Activated naive CD8-positive, alpha-beta T cell treated with anti-CD3 and anti-CD28 coated beads, Interleukin-2, amount 50 U/mL, for 24 hours (primary cell): ENCODE measurements at regions not wholly inside any gene's neighbourhood (a gene's known extent, or its start where the extent isn't known, plus 50 kb on each side); places are given as distances from the start of the nearest gene placed in this dataset.

ENCODE experiments used
- ATAC-seq: fragments of 150-1000 bp; cut with Tn5 transposase; one replicate; pipeline ENCODE4 v1.10.0; 2021
- DNase-seq: peaks from one replicate; pipeline ENCODE4 v3.0.0; 2021
- H3K27ac Mint-ChIP-seq: one replicate; pipeline ENCODE4 v1.8.0; 2021; ENCODE audit warnings: mild to moderate bottlenecking, mixed read lengths
- H3K27me3 Mint-ChIP-seq: one replicate; pipeline ENCODE4 v1.8.0; 2021; ENCODE audit warnings: mixed read lengths
- H3K36me3 Mint-ChIP-seq: one replicate; pipeline ENCODE4 v1.8.0; 2021; ENCODE audit warnings: low read depth, mixed read lengths
- H3K4me1 Mint-ChIP-seq: one replicate; pipeline ENCODE4 v1.8.0; 2021; ENCODE audit warnings: mixed read lengths
- H3K4me3 Mint-ChIP-seq: one replicate; pipeline ENCODE4 v1.8.0; 2021; ENCODE audit warnings: mild to moderate bottlenecking, moderate library complexity, mixed read lengths
- H3K9me3 Mint-ChIP-seq: one replicate; pipeline ENCODE4 v1.8.0; 2021; ENCODE audit warnings: mixed read lengths

DNA sequence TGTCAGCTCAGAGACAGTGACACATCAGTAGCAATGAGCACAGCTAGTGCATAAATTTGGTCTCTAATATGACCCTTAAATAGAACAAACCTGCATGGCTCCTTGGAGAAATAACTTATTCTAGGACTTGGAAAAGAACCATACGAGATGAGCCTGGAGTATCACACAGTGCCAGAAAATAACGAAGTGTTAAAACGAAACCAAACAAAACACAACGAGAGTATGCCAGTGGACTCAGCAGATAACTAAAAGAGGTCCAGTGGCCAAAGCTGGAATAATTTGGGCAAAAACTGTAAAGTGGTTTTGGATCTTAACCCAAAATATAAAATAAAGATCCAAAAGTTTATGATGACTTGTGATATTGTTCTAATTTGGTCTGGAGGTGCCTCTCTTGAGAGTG lies 1599.0 kb upstream of the LRRTM1 start:
- no peaks in the 10 kb centered on the region for H3K27me3 Mint-ChIP-seq
- no peak overlapping the region for H3K4me3 Mint-ChIP-seq
- H3K27ac Mint-ChIP-seq = no peak overlapping the region
- peaks cover 16% of the 10 kb centered on the region for H3K9me3 Mint-ChIP-seq
- DNase-seq (no peak), ATAC-seq (no peak)
- no peaks in the 10 kb centered on the region for H3K36me3 Mint-ChIP-seq
- H3K4me1 Mint-ChIP-seq = no peaks in the 10 kb centered on the region

GRCh38 chr2:81901017-81901416 lies 1596.5 kb upstream of the LRRTM1 start:
- Mint-ChIP-seq H3K4me1 (no peaks in the 10 kb centered on the region), H3K27me3 (no peaks in the 10 kb centered on the region), H3K27ac (no peak overlapping the region), H3K36me3 (no peaks in the 10 kb centered on the region), H3K9me3 (peaks cover 20% of the 10 kb centered on the region), H3K4me3 (no peak overlapping the region)
- ATAC-seq = no peak
- no peak for DNase-seq

DNA sequence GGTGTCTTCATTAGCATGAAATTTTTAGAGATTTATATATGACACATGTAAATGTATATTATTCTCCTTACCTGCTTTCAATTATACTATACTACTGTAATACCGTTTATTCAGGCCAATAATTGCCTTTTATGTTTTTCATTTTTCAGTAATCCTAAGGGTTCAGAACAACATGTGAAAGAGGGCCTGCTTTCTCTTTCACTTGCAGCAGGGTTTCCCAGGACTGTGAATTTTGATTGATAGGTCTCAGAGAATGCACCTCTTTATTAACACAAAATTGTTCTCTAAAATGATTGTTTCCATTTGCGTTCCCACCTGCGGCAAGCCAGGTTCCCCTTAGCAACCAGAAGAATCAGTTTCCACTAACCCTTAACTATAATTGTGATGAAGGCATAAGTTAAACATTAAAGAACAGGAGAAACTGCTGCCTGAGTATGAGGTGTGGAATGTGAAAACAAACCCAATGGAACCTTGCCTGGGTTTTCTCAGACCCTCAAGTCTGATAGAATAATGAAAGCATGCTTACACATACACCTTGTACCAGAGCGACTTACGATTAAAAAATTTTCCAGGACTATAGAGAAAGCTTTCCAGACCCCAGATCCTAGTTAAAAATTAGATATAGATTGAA lies 1591.2 kb upstream of the LRRTM1 start:
- no peak overlapping the region for H3K27ac Mint-ChIP-seq
- H3K9me3 Mint-ChIP-seq = peaks cover 14% of the 10 kb centered on the region
- H3K4me1 Mint-ChIP-seq = no peaks in the 10 kb centered on the region
- H3K36me3 Mint-ChIP-seq = no peaks in the 10 kb centered on the region
- H3K27me3 Mint-ChIP-seq = no peaks in the 10 kb centered on the region
- DNase-seq = no peak
- ATAC-seq = no peak
- H3K4me3 Mint-ChIP-seq = no peak overlapping the region

DNA sequence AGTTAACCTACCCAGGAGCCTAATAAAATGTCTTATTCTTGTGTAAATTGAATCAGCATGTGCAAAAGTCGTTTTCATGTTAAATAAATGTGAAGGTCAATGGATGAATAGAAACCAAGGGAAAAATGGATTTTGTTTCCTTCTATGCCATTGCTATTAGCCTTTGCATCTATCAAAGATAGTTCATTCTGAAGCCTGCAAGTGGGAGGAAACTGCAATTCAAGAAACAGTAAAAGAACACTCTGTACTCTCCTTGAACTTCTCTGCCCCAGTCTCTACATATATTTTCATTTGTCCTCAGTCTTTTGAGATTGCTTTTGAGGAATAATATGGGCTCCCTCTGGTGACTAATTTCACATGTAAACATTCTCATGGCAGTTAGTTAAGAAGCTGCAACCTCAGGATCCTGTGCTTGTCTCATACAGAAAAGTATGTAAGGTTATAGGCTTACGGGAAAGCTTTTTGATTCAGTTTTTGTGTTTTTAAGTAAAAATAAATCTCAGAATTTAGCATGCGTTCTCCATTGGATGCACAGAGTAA lies 1590.0 kb upstream of the LRRTM1 start:
- ATAC-seq (no peak), DNase-seq (no peak)
- Mint-ChIP-seq H3K4me3 (no peak overlapping the region), H3K27ac (no peak overlapping the region), H3K27me3 (no peaks in the 10 kb centered on the region), H3K4me1 (no peaks in the 10 kb centered on the region), H3K36me3 (no peaks in the 10 kb centered on the region), H3K9me3 (peaks cover 12% of the 10 kb centered on the region)

DNA sequence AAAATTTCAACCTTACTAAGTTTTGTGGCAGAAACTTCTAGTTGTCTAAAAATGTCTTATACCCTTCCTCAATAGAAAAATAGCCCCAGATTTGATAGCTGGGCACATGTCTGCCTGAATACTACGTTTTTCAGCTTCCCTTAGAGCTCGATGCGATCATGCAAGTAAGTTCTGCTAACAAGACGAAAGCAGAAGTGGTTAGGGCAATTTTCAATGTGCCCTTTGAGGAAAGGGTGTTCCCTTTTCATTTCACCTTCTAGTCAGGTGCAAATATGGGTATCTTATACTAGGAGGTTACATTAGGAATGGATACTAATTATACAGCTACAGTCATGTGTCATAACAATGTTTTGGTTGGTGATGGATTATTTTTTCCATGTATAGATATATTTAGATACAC lies 1572.1 kb upstream of the LRRTM1 start:
- Mint-ChIP-seq H3K9me3 (peaks cover 21% of the 10 kb centered on the region), H3K4me1 (no peaks in the 10 kb centered on the region), H3K36me3 (no peaks in the 10 kb centered on the region), H3K27ac (no peak overlapping the region), H3K27me3 (no peaks in the 10 kb centered on the region), H3K4me3 (no peak overlapping the region)
- DNase-seq (no peak), ATAC-seq (no peak)

DNA sequence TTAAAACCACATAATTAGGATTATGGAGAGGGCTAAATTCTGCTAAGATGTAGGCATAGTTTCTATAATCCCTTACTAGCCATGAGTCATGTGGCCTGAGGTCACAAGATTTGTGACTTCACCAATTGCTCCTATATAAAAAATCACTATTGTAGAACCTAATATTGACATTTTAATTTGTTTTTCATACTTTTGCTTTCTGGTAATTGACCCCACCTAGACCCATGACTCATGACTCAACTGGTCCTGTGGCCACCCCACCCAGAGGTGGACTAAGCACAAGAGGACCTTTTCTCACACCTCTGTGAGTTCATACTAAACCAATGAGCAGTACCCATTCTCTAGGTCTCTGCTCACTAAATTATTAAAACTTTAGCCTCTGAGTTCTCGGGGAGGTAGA lies 1567.5 kb upstream of the LRRTM1 start:
- H3K27me3 Mint-ChIP-seq = no peaks in the 10 kb centered on the region
- no peak overlapping the region for H3K4me3 Mint-ChIP-seq
- peaks cover 22% of the 10 kb centered on the region for H3K9me3 Mint-ChIP-seq
- ATAC-seq (no peak), DNase-seq (no peak)
- no peak overlapping the region for H3K27ac Mint-ChIP-seq
- peaks cover 2% of the 10 kb centered on the region for H3K36me3 Mint-ChIP-seq
- H3K4me1 Mint-ChIP-seq = no peaks in the 10 kb centered on the region

GRCh38 chr2:81870119-81870518 lies 1565.6 kb upstream of the LRRTM1 start:
- ATAC-seq = no peak
- peaks cover 27% of the 10 kb centered on the region for H3K9me3 Mint-ChIP-seq
- H3K36me3 Mint-ChIP-seq = peaks cover 2% of the 10 kb centered on the region
- DNase-seq = no peak
- H3K27me3 Mint-ChIP-seq = no peaks in the 10 kb centered on the region
- no peak overlapping the region for H3K27ac Mint-ChIP-seq
- no peak overlapping the region for H3K4me3 Mint-ChIP-seq
- no peaks in the 10 kb centered on the region for H3K4me1 Mint-ChIP-seq

DNA sequence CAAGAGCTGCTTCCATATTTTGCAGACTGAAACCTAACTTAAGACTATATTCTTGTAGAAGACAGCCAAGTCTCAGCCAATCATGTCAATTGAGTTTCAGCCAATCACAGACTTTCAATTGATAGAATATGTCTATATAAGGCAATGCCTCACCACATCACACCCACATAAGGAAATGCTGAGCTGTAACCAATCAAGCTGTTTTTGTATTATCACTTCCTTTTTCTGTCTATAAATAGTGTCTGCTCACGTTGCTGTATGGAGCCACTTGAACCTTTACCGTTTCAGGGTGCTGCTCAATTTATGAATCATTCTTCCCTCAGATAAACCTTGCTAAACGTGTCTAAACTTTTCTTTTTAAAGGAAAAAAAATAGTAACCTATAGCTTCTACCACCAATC lies 1554.4 kb upstream of the LRRTM1 start:
- DNase-seq = no peak
- Mint-ChIP-seq H3K4me1 (no peaks in the 10 kb centered on the region), H3K4me3 (no peak overlapping the region), H3K36me3 (no peaks in the 10 kb centered on the region), H3K9me3 (peaks cover 30% of the 10 kb centered on the region), H3K27ac (no peak overlapping the region), H3K27me3 (no peaks in the 10 kb centered on the region)
- ATAC-seq = no peak

DNA sequence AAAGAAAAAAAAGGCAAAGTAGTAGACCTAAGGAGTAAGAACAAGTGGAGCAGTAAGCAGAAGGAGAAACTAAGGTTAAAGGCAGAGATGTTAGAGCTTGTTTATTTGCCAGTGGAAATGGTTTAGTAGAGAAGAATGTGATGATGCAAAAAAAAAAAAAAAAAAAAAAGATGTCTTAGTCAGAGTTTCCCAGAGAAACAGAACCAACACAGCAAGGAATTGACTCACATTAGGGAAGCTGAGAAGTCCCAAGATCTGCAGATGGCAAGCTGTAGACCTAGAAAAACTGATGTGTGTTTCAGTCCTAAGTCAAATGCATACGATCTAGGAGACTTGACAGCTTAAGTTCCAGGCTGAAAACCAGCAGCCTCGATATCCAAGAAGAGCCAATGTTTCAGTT lies 1548.8 kb upstream of the LRRTM1 start:
- no peak overlapping the region for H3K27ac Mint-ChIP-seq
- no peaks in the 10 kb centered on the region for H3K36me3 Mint-ChIP-seq
- DNase-seq (no peak), ATAC-seq (no peak)
- H3K4me1 Mint-ChIP-seq = no peaks in the 10 kb centered on the region
- no peaks in the 10 kb centered on the region for H3K27me3 Mint-ChIP-seq
- H3K4me3 Mint-ChIP-seq = no peak overlapping the region
- H3K9me3 Mint-ChIP-seq = peaks cover 20% of the 10 kb centered on the region

DNA sequence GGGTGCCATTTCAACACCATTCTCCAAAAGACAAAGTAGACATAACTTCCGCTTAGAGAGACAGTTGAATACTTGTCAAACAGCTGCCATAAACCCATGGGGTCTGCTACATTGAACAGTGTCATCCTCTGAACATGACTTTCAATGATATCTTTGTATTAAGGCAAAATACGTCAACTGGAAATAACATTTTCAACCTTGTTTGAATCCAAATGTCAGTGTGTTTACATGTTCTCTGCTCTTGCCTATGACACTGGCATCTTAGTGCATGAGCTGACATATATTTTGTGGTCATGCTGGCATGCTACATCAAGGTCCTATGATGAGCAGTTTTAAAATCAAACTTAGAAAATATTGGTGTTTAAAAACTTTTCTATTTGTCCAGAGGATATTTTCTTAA lies 1548.1 kb upstream of the LRRTM1 start:
- Mint-ChIP-seq H3K27ac (no peak overlapping the region), H3K27me3 (no peaks in the 10 kb centered on the region), H3K4me1 (no peaks in the 10 kb centered on the region), H3K4me3 (no peak overlapping the region), H3K36me3 (no peaks in the 10 kb centered on the region), H3K9me3 (peaks cover 18% of the 10 kb centered on the region)
- ATAC-seq (no peak), DNase-seq (no peak)

GRCh38 chr2:81839780-81840179 lies 1535.2 kb upstream of the LRRTM1 start:
- ATAC-seq = no peak
- H3K27ac Mint-ChIP-seq = no peak overlapping the region
- no peaks in the 10 kb centered on the region for H3K4me1 Mint-ChIP-seq
- H3K4me3 Mint-ChIP-seq = no peak overlapping the region
- DNase-seq = no peak
- no peaks in the 10 kb centered on the region for H3K27me3 Mint-ChIP-seq
- peaks cover 9% of the 10 kb centered on the region for H3K9me3 Mint-ChIP-seq
- no peaks in the 10 kb centered on the region for H3K36me3 Mint-ChIP-seq

DNA sequence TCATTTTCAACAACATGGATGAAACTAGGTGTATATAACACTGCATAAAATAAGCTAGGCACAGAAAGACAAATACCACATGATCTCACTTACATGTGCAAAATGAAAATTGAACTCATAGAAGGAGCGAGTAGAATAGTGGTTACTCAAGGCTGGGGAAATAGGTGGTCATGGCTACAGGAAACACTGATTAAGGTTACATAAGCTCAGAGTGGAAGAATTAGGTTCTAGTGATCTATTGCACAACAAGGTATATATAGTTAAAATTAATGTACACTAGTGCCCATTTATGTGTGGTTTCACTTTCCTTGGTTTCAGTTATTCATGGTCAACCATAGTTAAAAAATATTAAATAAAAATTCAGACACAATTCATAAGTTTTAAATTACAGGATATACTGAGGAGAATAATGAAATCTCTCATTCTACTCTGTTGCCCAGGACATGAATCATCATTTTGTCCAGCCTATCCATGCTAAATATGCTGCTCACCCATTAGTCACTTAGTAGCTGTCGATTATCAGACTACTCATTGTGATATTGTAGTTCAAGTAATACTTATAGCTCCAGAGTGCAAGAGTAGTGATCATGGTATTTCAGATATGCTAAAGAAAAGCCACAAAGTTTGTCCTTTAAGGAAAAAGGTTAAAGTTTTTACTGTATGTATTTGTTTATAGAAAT lies 1530.9 kb upstream of the LRRTM1 start:
- H3K36me3 Mint-ChIP-seq = no peaks in the 10 kb centered on the region
- ATAC-seq (no peak), DNase-seq (no peak)
- no peaks in the 10 kb centered on the region for H3K4me1 Mint-ChIP-seq
- H3K27ac Mint-ChIP-seq = no peak overlapping the region
- no peaks in the 10 kb centered on the region for H3K27me3 Mint-ChIP-seq
- H3K9me3 Mint-ChIP-seq = peaks cover 24% of the 10 kb centered on the region
- no peak overlapping the region for H3K4me3 Mint-ChIP-seq

- ATAC-seq (no peak), DNase-seq (no peak)
- Mint-ChIP-seq H3K4me3 (no peak overlapping the region), H3K27me3 (no peaks in the 10 kb centered on the region), H3K4me1 (no peaks in the 10 kb centered on the region), H3K36me3 (no peaks in the 10 kb centered on the region), H3K9me3 (peaks cover 33% of the 10 kb centered on the region), H3K27ac (no peak overlapping the region)
Observed at GRCh38 chr2:81786811-81787210, 1482.3 kb upstream of the LRRTM1 start.

- no peaks in the 10 kb centered on the region for H3K27me3 Mint-ChIP-seq
- H3K4me3 Mint-ChIP-seq = no peak overlapping the region
- no peaks in the 10 kb centered on the region for H3K4me1 Mint-ChIP-seq
- H3K36me3 Mint-ChIP-seq = no peaks in the 10 kb centered on the region
- no peak for DNase-seq
- no peak for ATAC-seq
- no peak overlapping the region for H3K27ac Mint-ChIP-seq
- peaks cover 24% of the 10 kb centered on the region for H3K9me3 Mint-ChIP-seq
Observed at GRCh38 chr2:81767187-81767912, 1462.8 kb upstream of the LRRTM1 start.

- ATAC-seq (no peak), DNase-seq (no peak)
- no peak overlapping the region for H3K27ac Mint-ChIP-seq
- peaks cover 23% of the 10 kb centered on the region for H3K9me3 Mint-ChIP-seq
- H3K4me3 Mint-ChIP-seq = no peak overlapping the region
- H3K27me3 Mint-ChIP-seq = no peaks in the 10 kb centered on the region
- H3K36me3 Mint-ChIP-seq = no peaks in the 10 kb centered on the region
- H3K4me1 Mint-ChIP-seq = no peaks in the 10 kb centered on the region
Observed at GRCh38 chr2:81747481-81748070, 1443.0 kb upstream of the LRRTM1 start.
